Mesenchymal stem cell (in vitro differentiated cells and primary cell): ENCODE measurements at regions not wholly inside any gene's neighbourhood (a gene's known extent, or its start where the extent isn't known, plus 50 kb on each side); places are given as distances from the start of the nearest gene placed in this dataset.

ENCODE experiments used
- DNase-seq: peaks from one replicate; pipeline ENCODE4 v3.0.0-alpha.2; 2013
- H2AFZ ChIP-seq: one replicate; pipeline ENCODE4 v1.6.1; 2013; ENCODE audit warnings: low read depth, mild to moderate bottlenecking, control low read depth, inconsistent platforms, low read length, moderate library complexity
- H2AK5ac ChIP-seq: 2 replicates; pipeline ENCODE4 v1.6.1; 2013; ENCODE audit warnings: low read length, moderate library complexity, mild to moderate bottlenecking, inconsistent platforms; ENCODE audit not compliant: severe bottlenecking
- H2BK120ac ChIP-seq: one replicate; pipeline ENCODE4 v1.6.1; 2013; ENCODE audit warnings: low read depth, mild to moderate bottlenecking, inconsistent platforms, low read length, moderate library complexity
- H2BK12ac ChIP-seq, 2 experiments: one replicate each; pipeline ENCODE4 v1.6.1; 2013; ENCODE audit warnings: inconsistent platforms in 2 of 2, low read length in 2 of 2, mild to moderate bottlenecking in 2 of 2, moderate library complexity in 2 of 2, control low read depth in 1 of 2
- H2BK15ac ChIP-seq: one replicate; pipeline ENCODE4 v1.6.1; 2013; ENCODE audit warnings: mild to moderate bottlenecking, low read depth, inconsistent platforms; ENCODE audit not compliant: poor library complexity, severe bottlenecking
- H2BK5ac ChIP-seq: 2 replicates; pipeline ENCODE4 v1.6.1; 2013; ENCODE audit warnings: low read depth, mild to moderate bottlenecking, low read length, control low read depth, inconsistent platforms; ENCODE audit not compliant: poor library complexity, severe bottlenecking
- H3K14ac ChIP-seq, 2 experiments: one replicate each; pipeline ENCODE4 v1.6.1; 2013; ENCODE audit warnings: inconsistent platforms in 2 of 2, low read length in 2 of 2, control low read depth in 1 of 2, mild to moderate bottlenecking in 1 of 2, moderate library complexity in 1 of 2
- H3K18ac ChIP-seq, 2 experiments: one replicate each; pipeline ENCODE4 v1.6.1; 2013; ENCODE audit warnings: inconsistent platforms in 2 of 2, low read length in 2 of 2, control low read depth in 1 of 2, low read depth in 1 of 2, mild to moderate bottlenecking in 1 of 2
- H3K23ac ChIP-seq, 2 experiments: one replicate each; pipeline ENCODE4 v1.6.1; 2013; ENCODE audit warnings: inconsistent platforms in 2 of 2, low read length in 2 of 2, mild to moderate bottlenecking in 2 of 2, moderate library complexity in 2 of 2, control low read depth in 1 of 2
- H3K27ac ChIP-seq: 2 replicates; pipeline ENCODE4 v1.5.1; 2013; ENCODE audit warnings: mild to moderate bottlenecking, moderate library complexity, low read length, control low read depth, inconsistent platforms; ENCODE audit not compliant: poor library complexity, severe bottlenecking
- H3K27me3 ChIP-seq, 2 experiments: 2 replicates each; pipeline versions ENCODE4 v1.6.1 to v1.7.0; 2013; ENCODE audit warnings: low read length in 2 of 2, mild to moderate bottlenecking in 2 of 2, moderate library complexity in 2 of 2, control low read depth in 1 of 2, inconsistent platforms in 1 of 2; ENCODE audit not compliant: control insufficient read depth in 1 of 2, insufficient read depth in 1 of 2
- H3K36me3 ChIP-seq, 2 experiments: 2 replicates each; pipeline versions ENCODE4 v1.6.1 to v1.7.0; 2013; ENCODE audit warnings: low read length in 2 of 2, control low read depth in 1 of 2, inconsistent platforms in 1 of 2, low read depth in 1 of 2, mild to moderate bottlenecking in 1 of 2; ENCODE audit not compliant: insufficient read depth in 2 of 2, control insufficient read depth in 1 of 2
- H3K4ac ChIP-seq, 2 experiments: one replicate each; pipeline ENCODE4 v1.6.1; 2013; ENCODE audit warnings: inconsistent platforms in 2 of 2, low read length in 2 of 2, mild to moderate bottlenecking in 2 of 2, moderate library complexity in 2 of 2, control low read depth in 1 of 2, low read depth in 1 of 2
- H3K4me1 ChIP-seq: 2 replicates; pipeline ENCODE4 v1.6.1; 2013; ENCODE audit warnings: low read depth, low read length, control low read depth; ENCODE audit not compliant: control insufficient read depth, insufficient read depth
- H3K4me2 ChIP-seq: 2 replicates; pipeline ENCODE4 v1.6.1; 2013; ENCODE audit warnings: low read length, mild to moderate bottlenecking, inconsistent platforms; ENCODE audit not compliant: poor library complexity, severe bottlenecking
- H3K4me3 ChIP-seq, 2 experiments: 2 replicates each; pipeline versions ENCODE4 v1.5.1 to v1.7.0; 2013; ENCODE audit warnings: low read length in 2 of 2, mild to moderate bottlenecking in 2 of 2, control low read depth in 1 of 2, low read depth in 1 of 2; ENCODE audit not compliant: insufficient read depth in 1 of 2
- H3K79me1 ChIP-seq: replicated peaks from 2 replicates; pipeline ENCODE4 v1.6.1; 2013; ENCODE audit warnings: mild to moderate bottlenecking, control low read depth, low read length, inconsistent platforms; ENCODE audit not compliant: poor library complexity, severe bottlenecking
- H3K9ac ChIP-seq: 2 replicates; pipeline ENCODE4 v1.7.0; 2013; ENCODE audit warnings: mild to moderate bottlenecking, low read length, moderate library complexity
- H3K9me3 ChIP-seq: 2 replicates; pipeline ENCODE4 v1.7.0; 2013; ENCODE audit warnings: mild to moderate bottlenecking, low read length; ENCODE audit not compliant: control insufficient read depth
- H4K8ac ChIP-seq: one replicate; pipeline ENCODE4 v1.6.1; 2013; ENCODE audit warnings: inconsistent platforms, mild to moderate bottlenecking, low read length, moderate library complexity
- H4K91ac ChIP-seq: one replicate; pipeline ENCODE4 v1.6.1; 2013; ENCODE audit warnings: mild to moderate bottlenecking, low read length, inconsistent platforms
- WGBS: methylation state at CpG from one replicate; pipeline ENCODE4 v1.1.7; 2013; ENCODE audit warnings: mixed read lengths; 5-methylcytosine and 5-hydroxymethylcytosine counted together

GRCh38 chr12:126185025-126185424 is 1119.8 kb downstream of the AACS start:
- H4K8ac ChIP-seq = no peak overlapping the region
- no peaks in the 10 kb centered on the region for H3K36me3 ChIP-seq
- H3K27ac ChIP-seq = no peak overlapping the region
- no peak overlapping the region for H3K23ac ChIP-seq
- H3K27me3 ChIP-seq = no peaks in the 10 kb centered on the region
- no peaks in the 10 kb centered on the region for H3K9me3 ChIP-seq
- H3K9ac ChIP-seq = no peak overlapping the region
- H3K79me1 ChIP-seq = no peaks in the 10 kb centered on the region
- no peak overlapping the region for H3K14ac ChIP-seq
- H3K4me2 ChIP-seq = no peak overlapping the region
- H2AFZ ChIP-seq = no peak overlapping the region
- no peak overlapping the region for H3K4ac ChIP-seq
- WGBS = 95% methylated on average over 1 of the region's 1 CpG
- DNase-seq = no peak
- no peak overlapping the region for H4K91ac ChIP-seq
- H2AK5ac ChIP-seq = no peak overlapping the region
- H2BK120ac ChIP-seq = no peak overlapping the region
- H3K18ac ChIP-seq = no peak overlapping the region
- H3K4me1 ChIP-seq = no peaks in the 10 kb centered on the region
- no peak overlapping the region for H3K4me3 ChIP-seq
- H2BK15ac ChIP-seq = no peak overlapping the region
- no peak overlapping the region for H2BK12ac ChIP-seq
- no peak overlapping the region for H2BK5ac ChIP-seq

GRCh38 chr12:126189856-126190255 is 1124.6 kb downstream of the AACS start:
- Histone ChIP-seq H3K9me3 (no peaks in the 10 kb centered on the region), H3K4me1 (peaks cover 5% of the 10 kb centered on the region), H3K4me3 (no peak overlapping the region), H3K27ac (no peak overlapping the region), H3K79me1 (no peaks in the 10 kb centered on the region), H4K91ac (no peak overlapping the region), H3K36me3 (no peaks in the 10 kb centered on the region), H4K8ac (no peak overlapping the region), H2BK5ac (no peak overlapping the region), H2BK12ac (no peak overlapping the region), H3K27me3 (peaks cover 0 to 8% of the 10 kb centered on the region in 2 experiments), H2BK120ac (no peak overlapping the region), H3K18ac (no peak overlapping the region), H3K14ac (no peak overlapping the region), H2AFZ (no peak overlapping the region), H3K9ac (no peak overlapping the region), H2BK15ac (no peak overlapping the region), H2AK5ac (no peak overlapping the region), H3K4me2 (no peak overlapping the region), H3K4ac (no peak overlapping the region), H3K23ac (no peak overlapping the region)
- no peak for DNase-seq
- 71% methylated on average over 6 of the region's 10 CpGs for WGBS

DNA sequence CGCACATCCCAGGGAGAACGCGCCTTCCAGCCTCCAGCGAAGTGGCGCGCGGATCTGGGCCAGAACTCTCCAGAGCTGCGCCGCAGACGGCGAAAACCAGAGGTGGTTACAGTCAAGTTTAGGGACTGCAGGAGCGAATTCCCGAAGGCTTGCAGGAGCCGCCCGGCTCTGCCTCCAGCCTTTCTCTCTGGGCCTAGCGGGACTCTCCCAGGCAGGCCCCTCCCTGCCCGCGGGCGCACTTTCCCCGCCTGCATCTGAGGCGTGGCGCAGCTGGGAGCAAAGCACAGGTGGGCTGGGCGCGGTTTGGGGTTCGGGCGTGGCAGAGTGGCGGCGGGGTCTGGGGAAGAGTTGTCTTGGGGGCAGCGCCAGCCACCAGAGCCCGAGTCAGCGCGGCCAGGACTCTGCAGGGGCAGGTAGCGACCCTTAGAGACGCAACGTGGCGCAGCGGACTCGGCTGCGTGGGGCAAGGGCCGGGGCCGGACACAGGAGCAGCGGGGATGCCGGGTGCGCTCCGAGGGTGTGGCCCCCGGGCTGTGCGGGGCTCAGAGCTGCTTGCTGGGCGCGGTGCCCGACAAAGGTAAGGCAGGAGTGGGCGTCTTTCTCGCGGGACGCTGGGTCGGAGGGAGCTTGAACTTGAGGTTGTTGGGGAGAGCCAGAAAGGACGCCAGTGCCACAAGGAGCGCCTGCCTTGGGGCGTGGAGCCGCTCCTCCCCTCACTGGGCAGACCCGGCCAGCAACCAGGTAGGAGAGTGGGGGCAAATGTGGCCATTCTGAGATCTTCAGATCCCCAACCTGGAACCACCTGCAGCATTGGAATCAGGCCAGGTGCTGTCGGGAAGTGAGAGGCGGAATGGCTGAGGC is 1126.0 kb downstream of the AACS start:
- Histone ChIP-seq H2AFZ (no peak overlapping the region), H3K4me1 (peaks cover 5% of the 10 kb centered on the region), H3K4me2 (peak overlapping the region; percentile 23), H3K9me3 (no peaks in the 10 kb centered on the region), H4K91ac (no peak overlapping the region), H2BK12ac (no peak overlapping the region), H3K4ac (no peak overlapping the region), H2BK120ac (no peak overlapping the region), H3K9ac (no peak overlapping the region), H3K27ac (no peak overlapping the region), H3K79me1 (no peaks in the 10 kb centered on the region), H3K18ac (no peak overlapping the region), H4K8ac (no peak overlapping the region), H2BK5ac (no peak overlapping the region), H2AK5ac (no peak overlapping the region), H2BK15ac (no peak overlapping the region), H3K23ac (no peak overlapping the region), H3K36me3 (no peaks in the 10 kb centered on the region), H3K4me3 (peak overlapping the region in 1 of 2 experiments; percentile 28), H3K27me3 (peaks cover 0 to 8% of the 10 kb centered on the region in 2 experiments), H3K14ac (no peak overlapping the region)
- WGBS = 7% methylated on average over 61 of the region's 62 CpGs
- no peak for DNase-seq

- H3K9ac ChIP-seq = no peak overlapping the region
- H3K27ac ChIP-seq = no peak overlapping the region
- H4K91ac ChIP-seq = no peak overlapping the region
- H2AK5ac ChIP-seq = no peak overlapping the region
- H2BK5ac ChIP-seq = no peak overlapping the region
- no peak overlapping the region for H2BK12ac ChIP-seq
- H3K4me3 ChIP-seq = peak overlapping the region in 1 of 2 experiments; percentile 23
- H3K27me3 ChIP-seq = peaks cover 0 to 8% of the 10 kb centered on the region in 2 experiments
- H3K9me3 ChIP-seq = no peaks in the 10 kb centered on the region
- no peak overlapping the region for H2BK120ac ChIP-seq
- no peak overlapping the region for H3K18ac ChIP-seq
- H3K79me1 ChIP-seq = no peaks in the 10 kb centered on the region
- H4K8ac ChIP-seq = no peak overlapping the region
- H2BK15ac ChIP-seq = no peak overlapping the region
- H3K4ac ChIP-seq = no peak overlapping the region
- no peak overlapping the region for H3K23ac ChIP-seq
- no peak overlapping the region for H2AFZ ChIP-seq
- 80% methylated on average over 13 of the region's 13 CpGs for WGBS
- no peak overlapping the region for H3K4me2 ChIP-seq
- peaks cover 5% of the 10 kb centered on the region for H3K4me1 ChIP-seq
- no peak overlapping the region for H3K14ac ChIP-seq
- H3K36me3 ChIP-seq = no peaks in the 10 kb centered on the region
- no peak for DNase-seq
These were observed 1126.7 kb downstream of the AACS start for GRCh38 chr12:126191949-126192348.
